CD14-positive monocyte (primary cell): ENCODE measurements at regions not wholly inside any gene's neighbourhood (a gene's known extent, or its start where the extent isn't known, plus 50 kb on each side); places are given as distances from the start of the nearest gene placed in this dataset.

ENCODE experiments used
- DNase-seq, 3 donors: peaks; one replicate each; pipeline ENCODE4 v3.0.0-alpha.2; 2011 to 2022
- H2AFZ ChIP-seq: 2 replicates; pipeline ENCODE4 v1.6.0; 2012; ENCODE audit warnings: mild to moderate bottlenecking, low read depth, low read length, inconsistent platforms; ENCODE audit not compliant: insufficient read depth, poor library complexity, severe bottlenecking
- H3K27ac ChIP-seq, 2 donors: 1 replicate in 1 of 2; 2 replicates in 1 of 2; pipeline ENCODE4 v1.5.1; 2012 to 2013; ENCODE audit warnings: low read length in 2 of 2, control low read depth in 1 of 2, inconsistent platforms in 1 of 2, low read depth in 1 of 2, mild to moderate bottlenecking in 1 of 2
- H3K27me3 ChIP-seq, 2 donors: one replicate each; pipeline versions ENCODE4 v1.6.0 to v1.6.1; 2011 to 2013; ENCODE audit warnings: low read length in 2 of 2; ENCODE audit not compliant: control insufficient read depth in 2 of 2, insufficient read depth in 2 of 2
- H3K36me3 ChIP-seq, 2 donors: replicated peaks in 1 of 2; 1 replicate in 1 of 2; 2 replicates in 1 of 2; pipeline versions ENCODE4 v1.5.1 to v1.6.1; 2012 to 2013; ENCODE audit warnings: low read length in 2 of 2, control low read depth in 1 of 2, inconsistent platforms in 1 of 2, mild to moderate bottlenecking in 1 of 2; ENCODE audit not compliant: insufficient read depth in 2 of 2, control insufficient read depth in 1 of 2
- H3K4me1 ChIP-seq, 2 donors: 1 replicate in 1 of 2; 2 replicates in 1 of 2; pipeline versions ENCODE4 v1.5.1 to v1.6.1; 2012 to 2013; ENCODE audit warnings: low read length in 2 of 2, control low read depth in 1 of 2, inconsistent platforms in 1 of 2, mild to moderate bottlenecking in 1 of 2, moderate library complexity in 1 of 2; ENCODE audit not compliant: insufficient read depth in 2 of 2, control insufficient read depth in 1 of 2
- H3K4me2 ChIP-seq: replicated peaks from 2 replicates; pipeline ENCODE3; 2012; ENCODE audit warnings: low read length, moderate library complexity, mild to moderate bottlenecking; ENCODE audit not compliant: poor library complexity, severe bottlenecking; ENCODE audit errors: extremely low read depth
- H3K4me3 ChIP-seq, 3 experiments: fragments of 200-600 bp in 1 of 3; sonication (generic) in 1 of 3; replicated peaks in 1 of 3; 1 replicate in 2 of 3; 2 replicates in 1 of 3; pipeline ENCODE4 v1.5.1; 2011 to 2013; ENCODE audit warnings: low read length in 3 of 3, mild to moderate bottlenecking in 3 of 3, control low read depth in 2 of 3, low read depth in 2 of 3, inconsistent platforms in 1 of 3, moderate library complexity in 1 of 3
- H3K79me2 ChIP-seq: 2 replicates; pipeline ENCODE4 v1.6.0; 2012; ENCODE audit warnings: mild to moderate bottlenecking, control low read depth, inconsistent platforms, low read length, moderate library complexity; ENCODE audit not compliant: insufficient read depth
- H3K9ac ChIP-seq: 2 replicates; pipeline ENCODE4 v1.6.0; 2017; ENCODE audit warnings: low read length, mild to moderate bottlenecking; ENCODE audit not compliant: insufficient read depth, poor library complexity, severe bottlenecking
- H3K9me3 ChIP-seq, 2 donors: replicated peaks in 1 of 2; 1 replicate in 1 of 2; 2 replicates in 1 of 2; pipeline versions ENCODE4 v1.5.1 to v1.6.1; 2012 to 2013; ENCODE audit warnings: low read length in 2 of 2, control low read depth in 1 of 2; ENCODE audit not compliant: control insufficient read depth in 1 of 2, insufficient read depth in 1 of 2
- H4K20me1 ChIP-seq: 2 replicates; pipeline ENCODE4 v1.6.0; 2012; ENCODE audit warnings: mild to moderate bottlenecking, low read length, control low read depth, moderate library complexity; ENCODE audit not compliant: insufficient read depth
- H3K27ac Mint-ChIP-seq, 7 donors: one replicate each; pipeline ENCODE4 v1.8.0; 2020; ENCODE audit warnings: mild to moderate bottlenecking in 7 of 7, mixed read lengths in 7 of 7, moderate library complexity in 6 of 7, inconsistent platforms in 2 of 7
- H3K27me3 Mint-ChIP-seq, 3 donors: one replicate each; pipeline ENCODE4 v1.8.0; 2021 to 2022; ENCODE audit warnings: low read depth in 3 of 3, mild to moderate bottlenecking in 3 of 3, mixed read lengths in 3 of 3, moderate library complexity in 3 of 3, inconsistent platforms in 1 of 3
- H3K36me3 Mint-ChIP-seq, 2 donors: one replicate each; pipeline ENCODE4 v1.8.0; 2020; ENCODE audit warnings: mixed read lengths in 2 of 2, inconsistent platforms in 1 of 2, mild to moderate bottlenecking in 1 of 2
- H3K4me1 Mint-ChIP-seq: one replicate; pipeline ENCODE4 v1.8.0; 2020; ENCODE audit warnings: mild to moderate bottlenecking, mixed read lengths
- H3K4me3 Mint-ChIP-seq, 2 donors: one replicate each; pipeline ENCODE4 v1.8.0; 2020; ENCODE audit warnings: mild to moderate bottlenecking in 2 of 2, mixed read lengths in 2 of 2, moderate library complexity in 1 of 2
- H3K9me3 Mint-ChIP-seq, 7 donors: one replicate each; pipeline ENCODE4 v1.8.0; 2020 to 2022; ENCODE audit warnings: mixed read lengths in 7 of 7, mild to moderate bottlenecking in 6 of 7, moderate library complexity in 6 of 7, inconsistent platforms in 2 of 7
- WGBS: methylation state at CpG from one replicate; pipeline ENCODE4 v1.1.5; 2013; ENCODE audit warnings: missing lambda C conversion rate; ENCODE audit not compliant: insufficient coverage; 5-methylcytosine and 5-hydroxymethylcytosine counted together
- intact Hi-C, 2 donors: fragments of 100-400 bp; cut with micrococcal nuclease; formaldehyde crosslinking; loops; one replicate each; pipeline versions ENCODE4 v1.15.0 to v1.15.1; 2023
- TF ChIP-seq, protein P1 (sequence below): fragments of 200-600 bp; IDR thresholded peaks from one replicate; pipeline ENCODE4 v1.8.0; 2022; ENCODE audit warnings: antibody characterized with exemption, mild to moderate bottlenecking

GRCh38 chrX:115958687-115959359 is 211.7 kb upstream of the AGTR2 start:
- H3K4me1 ChIP-seq = no peaks in the 10 kb centered on the region
- peaks cover 0 to 25% (median 0%) of the 10 kb centered on the region in 3 donors for H3K27me3 Mint-ChIP-seq
- H3K36me3 ChIP-seq = no peaks in the 10 kb centered on the region
- peaks cover 0 to 11% (median 9%) of the 10 kb centered on the region in 7 donors for H3K9me3 Mint-ChIP-seq
- no peak overlapping the region for H3K4me3 Mint-ChIP-seq
- H3K79me2 ChIP-seq = no peaks in the 10 kb centered on the region
- H3K4me2 ChIP-seq = no peak overlapping the region
- no peak for DNase-seq
- no peaks in the 10 kb centered on the region for H3K36me3 Mint-ChIP-seq
- no peak overlapping the region for H3K9ac ChIP-seq
- 86% methylated on average over 1 of the region's 3 CpGs for WGBS
- H3K27ac ChIP-seq = no peak overlapping the region
- TF ChIP-seq, protein P1, sequence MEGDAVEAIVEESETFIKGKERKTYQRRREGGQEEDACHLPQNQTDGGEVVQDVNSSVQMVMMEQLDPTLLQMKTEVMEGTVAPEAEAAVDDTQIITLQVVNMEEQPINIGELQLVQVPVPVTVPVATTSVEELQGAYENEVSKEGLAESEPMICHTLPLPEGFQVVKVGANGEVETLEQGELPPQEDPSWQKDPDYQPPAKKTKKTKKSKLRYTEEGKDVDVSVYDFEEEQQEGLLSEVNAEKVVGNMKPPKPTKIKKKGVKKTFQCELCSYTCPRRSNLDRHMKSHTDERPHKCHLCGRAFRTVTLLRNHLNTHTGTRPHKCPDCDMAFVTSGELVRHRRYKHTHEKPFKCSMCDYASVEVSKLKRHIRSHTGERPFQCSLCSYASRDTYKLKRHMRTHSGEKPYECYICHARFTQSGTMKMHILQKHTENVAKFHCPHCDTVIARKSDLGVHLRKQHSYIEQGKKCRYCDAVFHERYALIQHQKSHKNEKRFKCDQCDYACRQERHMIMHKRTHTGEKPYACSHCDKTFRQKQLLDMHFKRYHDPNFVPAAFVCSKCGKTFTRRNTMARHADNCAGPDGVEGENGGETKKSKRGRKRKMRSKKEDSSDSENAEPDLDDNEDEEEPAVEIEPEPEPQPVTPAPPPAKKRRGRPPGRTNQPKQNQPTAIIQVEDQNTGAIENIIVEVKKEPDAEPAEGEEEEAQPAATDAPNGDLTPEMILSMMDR = no peak
- no peak overlapping the region for H2AFZ ChIP-seq
- H4K20me1 ChIP-seq = no peaks in the 10 kb centered on the region
- no peak overlapping the region for H3K4me3 ChIP-seq
- intact Hi-C loops = no loop called here
- no peaks in the 10 kb centered on the region for H3K4me1 Mint-ChIP-seq
- H3K27ac Mint-ChIP-seq = no peak overlapping the region
- no peaks in the 10 kb centered on the region for H3K9me3 ChIP-seq
- H3K27me3 ChIP-seq = peaks cover 0 to 2% of the 10 kb centered on the region in 2 donors

GRCh38 chrX:115960440-115961084 is 210.0 kb upstream of the AGTR2 start:
- Mint-ChIP-seq H3K4me1 (no peaks in the 10 kb centered on the region), H3K27ac (peak overlapping the region in 1 of 7 donors; percentile 1), H3K9me3 (peaks cover 0 to 12% (median 9%) of the 10 kb centered on the region in 7 donors), H3K27me3 (peaks cover 0 to 31% (median 0%) of the 10 kb centered on the region in 3 donors), H3K36me3 (no peaks in the 10 kb centered on the region), H3K4me3 (no peak overlapping the region)
- no peak overlapping the region for H3K27ac ChIP-seq
- H3K9ac ChIP-seq = no peak overlapping the region
- DNase-seq = no peak
- no peaks in the 10 kb centered on the region for H4K20me1 ChIP-seq
- no peak overlapping the region for H2AFZ ChIP-seq
- WGBS = no CpG with 5 or more reads among the region's 4 CpGs
- peaks cover 0 to 2% of the 10 kb centered on the region in 2 donors for H3K27me3 ChIP-seq
- intact Hi-C loops = no loop called here
- H3K9me3 ChIP-seq = no peaks in the 10 kb centered on the region
- no peaks in the 10 kb centered on the region for H3K36me3 ChIP-seq
- H3K4me1 ChIP-seq = no peaks in the 10 kb centered on the region
- H3K79me2 ChIP-seq = no peaks in the 10 kb centered on the region
- no peak overlapping the region for H3K4me3 ChIP-seq
- TF ChIP-seq, protein P1 = no peak
- H3K4me2 ChIP-seq = no peak overlapping the region
